ENCODE measurements at regions not wholly inside any gene's neighbourhood (a gene's known extent, or its start where the extent isn't known, plus 50 kb on each side); places are given as distances from the start of the nearest gene placed in this dataset.

- Mint-ChIP-seq H3K27ac (no peak overlapping the region), H3K9me3 (peaks cover 11% of the 10 kb centered on the region), H3K4me1 (ENCODE audit: low read depth) (no peaks in the 10 kb centered on the region), H3K27me3 (no peaks in the 10 kb centered on the region), H3K36me3 (ENCODE audit: low read depth) (no peaks in the 10 kb centered on the region), H3K4me3 (no peak overlapping the region)
- ChIA-PET POLR2A (no interaction called here), CTCF (no interaction called here)
- ATAC-seq (ENCODE audit: poor library complexity) (no peak), DNase-seq (no peak)
- Histone ChIP-seq H3K27ac (ENCODE audit: low read depth in 1 of 2, low read length in 2 of 2) (no peak overlapping the region), H3K9me3 (ENCODE audit: control insufficient read depth in 1 of 2, insufficient read depth in 1 of 2, low read length in 2 of 2) (peaks cover 0 to 6% of the 10 kb centered on the region in 2 experiments), H3K27me3 (ENCODE audit: control insufficient read depth in 1 of 2, insufficient read depth in 2 of 2, low read length in 2 of 2) (no peaks in the 10 kb centered on the region), H3K4me3 (ENCODE audit: low read length) (no peak overlapping the region), H3K36me3 (ENCODE audit: insufficient read depth, low read length) (no peaks in the 10 kb centered on the region), H3K4me1 (ENCODE audit: insufficient read depth, low read length) (no peaks in the 10 kb centered on the region)
- intact Hi-C loops (cut with DNase I, micrococcal nuclease) = no loop called here
- no peak for TF ChIP-seq CTCF (IDR thresholded peaks at IDR 0.05)
Measured at GRCh38 chr6:50925981-50926380, 107.3 kb downstream of the TFAP2B start.

GRCh38 chr6:50927800-50928199 lies 109.1 kb downstream of the TFAP2B start:
- intact Hi-C loops (cut with DNase I, micrococcal nuclease) = no loop called here
- no peaks in the 10 kb centered on the region for H3K36me3 ChIP-seq (ENCODE audit: insufficient read depth, low read length)
- no peaks in the 10 kb centered on the region for H3K9me3 ChIP-seq (ENCODE audit: control insufficient read depth in 1 of 2, insufficient read depth in 1 of 2, low read length in 2 of 2)
- CTCF ChIA-PET = no interaction called here
- no peaks in the 10 kb centered on the region for H3K27me3 ChIP-seq (ENCODE audit: control insufficient read depth in 1 of 2, insufficient read depth in 2 of 2, low read length in 2 of 2)
- POLR2A ChIA-PET = no interaction called here
- H3K27me3 Mint-ChIP-seq = no peaks in the 10 kb centered on the region
- ATAC-seq (ENCODE audit: poor library complexity) (no peak), DNase-seq (no peak)
- no peak for TF ChIP-seq CTCF (IDR thresholded peaks at IDR 0.05)
- H3K4me1 ChIP-seq (ENCODE audit: insufficient read depth, low read length) = no peaks in the 10 kb centered on the region
- H3K4me3 ChIP-seq (ENCODE audit: low read length) = no peak overlapping the region
- H3K27ac Mint-ChIP-seq = no peak overlapping the region
- no peak overlapping the region for H3K4me3 Mint-ChIP-seq
- H3K9me3 Mint-ChIP-seq = peaks cover 9% of the 10 kb centered on the region
- no peaks in the 10 kb centered on the region for H3K36me3 Mint-ChIP-seq (ENCODE audit: low read depth)
- H3K4me1 Mint-ChIP-seq (ENCODE audit: low read depth) = no peaks in the 10 kb centered on the region
- no peak overlapping the region for H3K27ac ChIP-seq (ENCODE audit: low read depth in 1 of 2, low read length in 2 of 2)

GRCh38 chr6:50929323-50929722 lies 110.7 kb downstream of the TFAP2B start:
- H3K27me3 ChIP-seq (ENCODE audit: control insufficient read depth in 1 of 2, insufficient read depth in 2 of 2, low read length in 2 of 2) = no peaks in the 10 kb centered on the region
- no peaks in the 10 kb centered on the region for H3K27me3 Mint-ChIP-seq
- ChIA-PET POLR2A (no interaction called here), CTCF (no interaction called here)
- no peak overlapping the region for H3K27ac ChIP-seq (ENCODE audit: low read depth in 1 of 2, low read length in 2 of 2)
- intact Hi-C loops (cut with DNase I, micrococcal nuclease) = no loop called here
- H3K36me3 Mint-ChIP-seq (ENCODE audit: low read depth) = no peaks in the 10 kb centered on the region
- H3K9me3 Mint-ChIP-seq = peaks cover 2% of the 10 kb centered on the region
- DNase-seq (no peak), ATAC-seq (ENCODE audit: poor library complexity) (no peak)
- no peaks in the 10 kb centered on the region for H3K9me3 ChIP-seq (ENCODE audit: control insufficient read depth in 1 of 2, insufficient read depth in 1 of 2, low read length in 2 of 2)
- H3K4me3 Mint-ChIP-seq = no peak overlapping the region
- H3K27ac Mint-ChIP-seq = no peak overlapping the region
- no peak overlapping the region for H3K4me3 ChIP-seq (ENCODE audit: low read length)
- H3K4me1 Mint-ChIP-seq (ENCODE audit: low read depth) = no peaks in the 10 kb centered on the region
- no peaks in the 10 kb centered on the region for H3K36me3 ChIP-seq (ENCODE audit: insufficient read depth, low read length)
- H3K4me1 ChIP-seq (ENCODE audit: insufficient read depth, low read length) = no peaks in the 10 kb centered on the region
- no peak for TF ChIP-seq CTCF (IDR thresholded peaks at IDR 0.05)

All from CD4-positive, alpha-beta T cell (primary cell).